HCT116 (cell line): ENCODE measurements at regions not wholly inside any gene's neighbourhood (a gene's known extent, or its start where the extent isn't known, plus 50 kb on each side); places are given as distances from the start of the nearest gene placed in this dataset.
"Not testable (repeated sequence)": the region's sequence is repeated elsewhere in the genome, so short reads cannot be mapped to it uniquely, and the experiment has no call there.

Experiments
- ATAC-seq: fragments of 200-7000 bp; cut with Tn5 transposase; 2 replicates; pipeline ENCODE4 v1.9.1; 2020; ENCODE audit warnings: mild to moderate bottlenecking, moderate library complexity
- BruUV-seq: library from RNA; stranded (reverse); fragments of 400-500 nt; replicated peaks from 2 replicates; lab custom pipeline; 2021; lab: Mats Ljungman, UMichigan
- CTCF ChIA-PET: fragments of 300-600 bp; sonication (Branson Sonifier 250); formaldehyde crosslinking; loops from one replicate; lab custom pipeline; 2021; ENCODE audit warnings: antibody characterized with exemption; lab: Charles Lee
- POLR2A ChIA-PET: fragments of 300-600, 350-600 bp; sonication (Branson Sonifier 250); formaldehyde crosslinking; loops from one replicate; lab custom pipeline; 2021; ENCODE audit warnings: antibody characterized with exemption; lab: Charles Lee
- RAD21 ChIA-PET, 2 experiments: fragments of 300-600 bp; sonication (Branson Sonifier 250); formaldehyde crosslinking; loops; one replicate each; lab custom pipeline; 2023; ENCODE audit warnings: low total read pairs in 2 of 2; ENCODE audit not compliant: uncharacterized antibody in 2 of 2, unreplicated experiment in 2 of 2, low non-redundant PET in 1 of 2; lab: Charles Lee
- DNase-seq: peaks from one replicate; pipeline ENCODE4 v3.0.0-alpha.2; 2010; ENCODE audit warnings: low read depth, low spot score
- H2AFZ ChIP-seq: fragments of 200-600 bp; shearing (Covaris generic), sonication (generic); 2 replicates; pipeline ENCODE4 v1.6.1; 2017; ENCODE audit warnings: low read depth, mixed run types, mixed read lengths, antibody characterized with exemption, low read length; ENCODE audit not compliant: poor library complexity, severe bottlenecking
- H3K27ac ChIP-seq: 2 replicates; pipeline ENCODE4 v1.5.1; 2012; ENCODE audit warnings: low read depth, low read length
- H3K27me3 ChIP-seq: fragments of 200-600 bp; sonication (generic); 2 replicates; pipeline ENCODE4 v1.6.1; 2016; ENCODE audit warnings: mixed run types, low read length, mixed read lengths; ENCODE audit not compliant: insufficient read depth
- H3K36me3 ChIP-seq, 2 experiments: fragments of 200-500 bp in 1 of 2; fragments of 200-600 bp in 1 of 2; sonication (Bioruptor generic) in 1 of 2; sonication (generic) in 1 of 2; 2 replicates each; pipeline versions ENCODE4 v1.5.1 to v1.6.1; 2014 to 2016; ENCODE audit warnings: low read length in 2 of 2, inconsistent platforms in 1 of 2, mixed read lengths in 1 of 2, mixed run types in 1 of 2; ENCODE audit not compliant: insufficient read depth in 2 of 2, control insufficient read depth in 1 of 2
- H3K4me1 ChIP-seq, 2 experiments: fragments of 200-600 bp in 1 of 2; sonication (generic) in 1 of 2; 2 replicates each; pipeline versions ENCODE4 v1.5.1 to v1.6.1; 2012 to 2017; ENCODE audit warnings: low read length in 2 of 2, inconsistent platforms in 1 of 2, mild to moderate bottlenecking in 1 of 2, mixed read lengths in 1 of 2, mixed run types in 1 of 2, moderate library complexity in 1 of 2; ENCODE audit not compliant: insufficient read depth in 2 of 2, control insufficient read depth in 1 of 2
- H3K4me2 ChIP-seq: fragments of 200-600 bp; sonication (generic); 2 replicates; pipeline ENCODE4 v1.6.1; 2017; ENCODE audit warnings: mixed run types, low read length, mixed read lengths
- H3K4me3 ChIP-seq, 2 experiments: fragments of 200-600 bp in 1 of 2; sonication (generic) in 1 of 2; replicated peaks in 1 of 2; 2 replicates each; pipeline ENCODE4 v1.5.1; 2011 to 2016; ENCODE audit warnings: low read length in 2 of 2, control low read depth in 1 of 2, low read depth in 1 of 2, mild to moderate bottlenecking in 1 of 2, mixed read lengths in 1 of 2, mixed run types in 1 of 2
- H3K79me2 ChIP-seq: fragments of 200-600 bp; sonication (generic); 2 replicates; pipeline ENCODE4 v1.6.1; 2017; ENCODE audit warnings: mild to moderate bottlenecking, mixed run types, low read length, moderate library complexity, mixed read lengths; ENCODE audit not compliant: insufficient read depth
- H3K9ac ChIP-seq: fragments of 200-600 bp; sonication (generic); 2 replicates; pipeline ENCODE4 v1.6.1; 2016; ENCODE audit warnings: low read length, mixed read lengths
- H3K9me2 ChIP-seq: fragments of 200-600 bp; sonication (generic), shearing (Covaris generic); 2 replicates; pipeline ENCODE4 v1.6.1; 2017; ENCODE audit warnings: mixed run types, mild to moderate bottlenecking, moderate library complexity; ENCODE audit not compliant: insufficient read depth
- H3K9me3 ChIP-seq, 2 experiments: fragments of 200-500 bp in 1 of 2; fragments of 200-600 bp in 1 of 2; sonication (Bioruptor generic) in 1 of 2; sonication (generic) in 1 of 2; 2 replicates each; pipeline ENCODE4 v1.6.1; 2014 to 2017; ENCODE audit warnings: low read length in 2 of 2, mixed read lengths in 2 of 2, inconsistent platforms in 1 of 2, low read depth in 1 of 2, mild to moderate bottlenecking in 1 of 2, mixed run types in 1 of 2, moderate library complexity in 1 of 2; ENCODE audit not compliant: control insufficient read depth in 1 of 2, insufficient read depth in 1 of 2
- H4K20me1 ChIP-seq: fragments of 200-600 bp; sonication (generic), shearing (Covaris generic); 2 replicates; pipeline ENCODE4 v1.6.1; 2017; ENCODE audit warnings: mixed run types, mild to moderate bottlenecking, moderate library complexity; ENCODE audit not compliant: insufficient read depth
- ATF3 ChIP-seq: IDR thresholded peaks from 2 replicates; pipeline ENCODE4 v1.6.1; 2012
- CBX3 ChIP-seq: IDR thresholded peaks from 2 replicates; pipeline ENCODE4 v1.6.1; 2012; ENCODE audit warnings: low read depth
- CEBPB ChIP-seq: IDR thresholded peaks from 2 replicates; pipeline ENCODE4 v1.6.1; 2012; ENCODE audit warnings: low read depth
- EGR1 ChIP-seq: IDR thresholded peaks from 2 replicates; pipeline ENCODE4 v1.6.1; 2012; ENCODE audit warnings: low read depth
- EZH2 ChIP-seq: fragments of 200-600 bp; sonication (generic); IDR thresholded peaks from 2 replicates; pipeline ENCODE4 v1.6.1; 2017; ENCODE audit warnings: antibody characterized with exemption, mixed run types
- EZH2phosphoT487 ChIP-seq: fragments of 200-600 bp; IDR thresholded peaks from 2 replicates; pipeline ENCODE4 v1.6.1; 2018; ENCODE audit warnings: antibody characterized with exemption, borderline replicate concordance
- FOSL1 ChIP-seq: IDR thresholded peaks from 2 replicates; pipeline ENCODE4 v1.6.1; 2012; ENCODE audit warnings: low read depth
- POLR2A ChIP-seq: IDR thresholded peaks from 2 replicates; pipeline ENCODE4 v1.7.0; 2011; ENCODE audit warnings: borderline replicate concordance; ENCODE audit not compliant: insufficient read depth, insufficient read length; ENCODE audit errors: extremely low read depth
- POLR2AphosphoS5 ChIP-seq: IDR thresholded peaks from 2 replicates; pipeline ENCODE4 v1.6.1; 2011; ENCODE audit warnings: mild to moderate bottlenecking, low read depth, low read length, moderate library complexity
- RAD21 ChIP-seq: IDR thresholded peaks from 2 replicates; pipeline ENCODE4 v1.6.1; 2012; ENCODE audit warnings: low read depth, mild to moderate bottlenecking
- REST ChIP-seq: IDR thresholded peaks from 2 replicates; pipeline ENCODE4 v1.6.1; 2012; ENCODE audit warnings: low read depth
- SIN3A ChIP-seq: IDR thresholded peaks from 2 replicates; pipeline ENCODE4 v1.6.1; 2012; ENCODE audit warnings: low read depth
- SRF ChIP-seq: IDR thresholded peaks from 2 replicates; pipeline ENCODE4 v1.6.1; 2012; ENCODE audit warnings: low read depth
- ZBTB33 ChIP-seq: IDR thresholded peaks from 2 replicates; pipeline ENCODE4 v1.6.1; 2011; ENCODE audit warnings: mild to moderate bottlenecking, low read length, moderate library complexity; ENCODE audit not compliant: insufficient replicate concordance; ENCODE audit errors: extremely low read depth
- ZNF274 ChIP-seq: fragments of 200-500 bp; sonication (Bioruptor generic); IDR thresholded peaks from 2 replicates; pipeline ENCODE4 v1.6.1; 2014; ENCODE audit warnings: mild to moderate bottlenecking, low read depth, low read length, inconsistent platforms
- intact Hi-C: fragments of 100-400 bp; cut with micrococcal nuclease; formaldehyde crosslinking; loops from 2 replicates; pipeline ENCODE4 v1.10.0; 2022

GRCh38 chr12:82290415-82290814, 67.8 kb downstream of the CCDC59 start (continued):
- TF ChIP-seq EZH2phosphoT487 (no peak), ZNF274 (no peak), EGR1 (no peak), SRF (no peak)

- H3K27ac ChIP-seq, H4K20me1 ChIP-seq, H3K4me3 ChIP-seq, H3K9me3 ChIP-seq, H3K9ac ChIP-seq, H2AFZ ChIP-seq, ATAC-seq, H3K27me3 ChIP-seq, H3K4me1 ChIP-seq, BruUV-seq, H3K4me2 ChIP-seq, H3K79me2 ChIP-seq, POLR2A ChIA-PET, CTCF ChIA-PET, RAD21 ChIA-PET, H3K9me2 ChIP-seq, intact Hi-C loops, H3K36me3 ChIP-seq, DNase-seq: not testable (repeated sequence)
These were observed 76.9 kb downstream of the CCDC59 start for GRCh38 chr12:82281335-82281734.

GRCh38 chr12:82279536-82280058, 78.6 kb downstream of the CCDC59 start:
- ATAC-seq (no peak), DNase-seq (no peak)
- intact Hi-C loops: no loop called here
- ChIA-PET POLR2A (no interaction called here), CTCF (no interaction called here), RAD21 (no interaction called here)
- H3K27me3 ChIP-seq: no peaks in the 10 kb centered on the region
- H3K9ac ChIP-seq: no peak overlapping the region
- H3K36me3 ChIP-seq: no peaks in the 10 kb centered on the region
- no peaks in the 10 kb centered on the region for H3K4me1 ChIP-seq
- no peak overlapping the region for H3K4me2 ChIP-seq
- H3K9me2 ChIP-seq: no peaks in the 10 kb centered on the region
- no peaks in the 10 kb centered on the region for H3K9me3 ChIP-seq
- no peaks in the 10 kb centered on the region for H4K20me1 ChIP-seq
- no peaks in the 10 kb centered on the region for H3K79me2 ChIP-seq
- H3K4me3 ChIP-seq: no peak overlapping the region
- BruUV-seq: no TSS peak
- no peak overlapping the region for H3K27ac ChIP-seq
- no peak overlapping the region for H2AFZ ChIP-seq
- TF ChIP-seq EGR1 (no peak), ZNF274 (no peak), POLR2A (no peak), ATF3 (no peak), ZBTB33 (no peak), REST (no peak), CBX3 (no peak), CEBPB (no peak), POLR2AphosphoS5 (no peak), RAD21 (no peak), SIN3A (no peak), FOSL1 (no peak), EZH2 (no peak)
